ENCODE measurements at regions not wholly inside any gene's neighbourhood (a gene's known extent, or its start where the extent isn't known, plus 50 kb on each side); places are given as distances from the start of the nearest gene placed in this dataset.

GRCh38 chr15:77811270-77811669, 178.6 kb upstream of the LINGO1 start:
- TF ChIP-seq POLR2A (IDR thresholded peaks at IDR 0.05) = no peak
- no peak for TF ChIP-seq CTCF (IDR thresholded peaks at IDR 0.05)

All from thyroid gland (tissue), 4 donors.